Osteocyte (in vitro differentiated cells): ENCODE measurements at regions not wholly inside any gene's neighbourhood (a gene's known extent, or its start where the extent isn't known, plus 50 kb on each side); places are given as distances from the start of the nearest gene placed in this dataset.

Source experiments
- DNase-seq: peaks from one replicate; pipeline ENCODE4 v3.0.0; 2021; ENCODE audit warnings: mixed read lengths; ENCODE audit not compliant: unreplicated experiment; ENCODE audit errors: extremely low spot score
- H3K27ac Mint-ChIP-seq: one replicate; pipeline ENCODE4 v1.8.0; 2021; ENCODE audit warnings: mild to moderate bottlenecking, mixed read lengths; ENCODE audit not compliant: unreplicated experiment
- H3K27me3 Mint-ChIP-seq: one replicate; pipeline ENCODE4 v1.8.0; 2021; ENCODE audit warnings: mixed read lengths; ENCODE audit not compliant: unreplicated experiment
- H3K36me3 Mint-ChIP-seq: one replicate; pipeline ENCODE4 v1.8.0; 2021; ENCODE audit warnings: mixed read lengths; ENCODE audit not compliant: unreplicated experiment
- H3K4me1 Mint-ChIP-seq: one replicate; pipeline ENCODE4 v1.8.0; 2021; ENCODE audit warnings: mixed read lengths; ENCODE audit not compliant: unreplicated experiment
- H3K4me3 Mint-ChIP-seq: one replicate; pipeline ENCODE4 v1.8.0; 2021; ENCODE audit warnings: mild to moderate bottlenecking, moderate library complexity, mixed read lengths; ENCODE audit not compliant: unreplicated experiment
- H3K9me3 Mint-ChIP-seq: one replicate; pipeline ENCODE4 v1.8.0; 2021; ENCODE audit warnings: mixed read lengths; ENCODE audit not compliant: unreplicated experiment
- CTCF ChIP-seq: fragments of 200-600 bp; sonication (generic); IDR thresholded peaks from 2 replicates; pipeline ENCODE4 v1.5.0; 2021; ENCODE audit warnings: antibody characterized with exemption, mild to moderate bottlenecking, moderate library complexity

GRCh38 chr5:9920697-9921096 is 290.5 kb upstream of the TAS2R1 start:
- peaks cover 4% of the 10 kb centered on the region for H3K36me3 Mint-ChIP-seq
- no peak overlapping the region for H3K27ac Mint-ChIP-seq
- no peak overlapping the region for H3K4me3 Mint-ChIP-seq
- peaks cover 30% of the 10 kb centered on the region for H3K4me1 Mint-ChIP-seq
- no peaks in the 10 kb centered on the region for H3K27me3 Mint-ChIP-seq
- DNase-seq, result no peak
- H3K9me3 Mint-ChIP-seq, result peaks cover 7% of the 10 kb centered on the region
- no peak for TF ChIP-seq CTCF

GRCh38 chr5:9919306-9920030 is 289.3 kb upstream of the TAS2R1 start:
- Mint-ChIP-seq H3K36me3 (peaks cover 4% of the 10 kb centered on the region), H3K27me3 (no peaks in the 10 kb centered on the region), H3K4me1 (peaks cover 26% of the 10 kb centered on the region), H3K9me3 (peaks cover 7% of the 10 kb centered on the region), H3K27ac (peak overlapping the region; percentile 74), H3K4me3 (no peak overlapping the region)
- TF ChIP-seq CTCF, result no peak
- no peak for DNase-seq

- Mint-ChIP-seq H3K9me3 (peaks cover 11% of the 10 kb centered on the region), H3K27me3 (peaks cover 1% of the 10 kb centered on the region), H3K4me1 (peaks cover 18% of the 10 kb centered on the region), H3K4me3 (no peak overlapping the region), H3K36me3 (peaks cover 3% of the 10 kb centered on the region), H3K27ac (no peak overlapping the region)
- no peak for DNase-seq
- no peak for TF ChIP-seq CTCF
Measured at GRCh38 chr5:9905661-9906060, 275.5 kb upstream of the TAS2R1 start.

GRCh38 chr5:9903801-9904200 is 273.6 kb upstream of the TAS2R1 start:
- peak overlapping the region; percentile 42 for H3K27ac Mint-ChIP-seq
- H3K36me3 Mint-ChIP-seq, result peaks cover 3% of the 10 kb centered on the region
- H3K4me1 Mint-ChIP-seq, result peaks cover 18% of the 10 kb centered on the region
- H3K9me3 Mint-ChIP-seq, result peaks cover 11% of the 10 kb centered on the region
- peak; percentile 82 for DNase-seq
- no peak overlapping the region for H3K4me3 Mint-ChIP-seq
- TF ChIP-seq CTCF, result no peak
- no peaks in the 10 kb centered on the region for H3K27me3 Mint-ChIP-seq

- no peak overlapping the region for H3K27ac Mint-ChIP-seq
- no peaks in the 10 kb centered on the region for H3K36me3 Mint-ChIP-seq
- TF ChIP-seq CTCF, result peak; percentile 68
- DNase-seq, result peak; percentile 64
- no peaks in the 10 kb centered on the region for H3K27me3 Mint-ChIP-seq
- no peak overlapping the region for H3K4me3 Mint-ChIP-seq
- peaks cover 5% of the 10 kb centered on the region for H3K4me1 Mint-ChIP-seq
- H3K9me3 Mint-ChIP-seq, result no peaks in the 10 kb centered on the region
Measured at GRCh38 chr5:9898319-9898718, 268.2 kb upstream of the TAS2R1 start.
